ENCODE measurements at regions not wholly inside any gene's neighbourhood (a gene's known extent, or its start where the extent isn't known, plus 50 kb on each side); places are given as distances from the start of the nearest gene placed in this dataset.
"Not testable (repeated sequence)": the region's sequence is repeated elsewhere in the genome, so short reads cannot be mapped to it uniquely, and the experiment has no call there.

- TF ChIP-seq POLR2A (IDR thresholded peaks at IDR 0.05) (no peak), CTCF (IDR thresholded peaks at IDR 0.05) (no peak)
- no peak overlapping the region for H3K4me3 ChIP-seq
- 81% methylated on average over 3 of the region's 4 CpGs; no CpG with 5 or more reads in 1 of the 2 donors for WGBS, 2 donors
- no peaks in the 10 kb centered on the region for H3K9me3 ChIP-seq
- DNase-seq (ENCODE audit: low spot score in 2 of 2), result no peak
- no peaks in the 10 kb centered on the region for H3K4me1 ChIP-seq
- no peak overlapping the region for H3K27ac ChIP-seq
- no peaks in the 10 kb centered on the region for H3K27me3 ChIP-seq
- H3K36me3 ChIP-seq, result no peaks in the 10 kb centered on the region
Observed at GRCh38 chrX:33968611-33969010, 163.5 kb downstream of the FAM47A start.

- WGBS, 2 donors, result 65 to 90% methylated on average over 2 of the region's 2 CpGs
- H3K36me3 ChIP-seq, result no peaks in the 10 kb centered on the region
- no peaks in the 10 kb centered on the region for H3K27me3 ChIP-seq
Observed at GRCh38 chrX:33949300-33949699, 182.8 kb downstream of the FAM47A start.

GRCh38 chrX:33926249-33926648 is 205.9 kb downstream of the FAM47A start:
- H3K36me3 ChIP-seq, result not testable (repeated sequence)

More at GRCh38 chrX:33949300-33949699, 182.8 kb downstream of the FAM47A start:
- Histone ChIP-seq H3K4me1 (no peaks in the 10 kb centered on the region), H3K4me3 (no peak overlapping the region), H3K9me3 (no peaks in the 10 kb centered on the region), H3K27ac (no peak overlapping the region)
- DNase-seq (ENCODE audit: low spot score in 2 of 2), result no peak
- TF ChIP-seq EP300 (IDR thresholded peaks at IDR 0.05) (no peak), POLR2A (IDR thresholded peaks at IDR 0.05) (no peak), CTCF (IDR thresholded peaks at IDR 0.05) (no peak)

GRCh38 chrX:33923262-33923661 is 208.9 kb downstream of the FAM47A start:
- no peaks in the 10 kb centered on the region for H3K36me3 ChIP-seq
- no peak for DNase-seq (ENCODE audit: low spot score in 2 of 2)
- H3K27ac ChIP-seq, result no peak overlapping the region
- TF ChIP-seq EP300 (IDR thresholded peaks at IDR 0.05), result no peak
- TF ChIP-seq CTCF (IDR thresholded peaks at IDR 0.05), result no peak
- no peak for TF ChIP-seq POLR2A (IDR thresholded peaks at IDR 0.05)
- H3K9me3 ChIP-seq, result no peaks in the 10 kb centered on the region
- no peaks in the 10 kb centered on the region for H3K27me3 ChIP-seq
- no peak overlapping the region for H3K4me3 ChIP-seq
- H3K4me1 ChIP-seq, result no peaks in the 10 kb centered on the region
- 77 to 87% methylated on average over 2 of the region's 2 CpGs for WGBS, 2 donors

More at GRCh38 chrX:33926249-33926648, 205.9 kb downstream of the FAM47A start:
- H3K27me3 ChIP-seq; H3K27ac ChIP-seq; H3K9me3 ChIP-seq; DNase-seq (ENCODE audit: low spot score in 2 of 2); H3K4me1 ChIP-seq; H3K4me3 ChIP-seq: not testable (repeated sequence)
- 90 to 91% methylated on average over 4 to 5 of the region's 5 CpGs for WGBS, 2 donors

GRCh38 chrX:33909836-33910235 is 222.3 kb downstream of the FAM47A start:
- TF ChIP-seq EP300 (IDR thresholded peaks at IDR 0.05) (no peak), CTCF (IDR thresholded peaks at IDR 0.05) (no peak), POLR2A (IDR thresholded peaks at IDR 0.05) (no peak)
- WGBS, 2 donors, result 45 to 68% methylated on average over 1 of the region's 1 CpG
- Histone ChIP-seq H3K4me3 (no peak overlapping the region), H3K27me3 (no peaks in the 10 kb centered on the region), H3K4me1 (no peaks in the 10 kb centered on the region), H3K36me3 (no peaks in the 10 kb centered on the region), H3K27ac (no peak overlapping the region), H3K9me3 (no peaks in the 10 kb centered on the region)
- DNase-seq (ENCODE audit: low spot score in 2 of 2), result no peak

- H3K4me1 ChIP-seq, result no peaks in the 10 kb centered on the region
- TF ChIP-seq POLR2A (IDR thresholded peaks at IDR 0.05) (no peak), EP300 (IDR thresholded peaks at IDR 0.05) (no peak), CTCF (IDR thresholded peaks at IDR 0.05) (no peak)
- H3K27ac ChIP-seq, result no peak overlapping the region
- no peaks in the 10 kb centered on the region for H3K9me3 ChIP-seq
- H3K27me3 ChIP-seq, result no peaks in the 10 kb centered on the region
- H3K4me3 ChIP-seq, result no peak overlapping the region
- no peak for DNase-seq (ENCODE audit: low spot score in 2 of 2)
- H3K36me3 ChIP-seq, result no peaks in the 10 kb centered on the region
- 59 to 68% methylated on average over 5 of the region's 5 CpGs for WGBS, 2 donors
Observed at GRCh38 chrX:33908898-33909297, 223.2 kb downstream of the FAM47A start.
